ENCODE measurements at regions not wholly inside any gene's neighbourhood (a gene's known extent, or its start where the extent isn't known, plus 50 kb on each side); places are given as distances from the start of the nearest gene placed in this dataset.

- DNase-seq: no peak
These were observed 185.8 kb upstream of the RMST start for GRCh38 chr12:97276661-97277429.

- DNase-seq: peak; percentile 2
These were observed 179.3 kb upstream of the RMST start for GRCh38 chr12:97283297-97283696.

GRCh38 chr12:97288531-97288930 lies 174.1 kb upstream of the RMST start:
- no peak for DNase-seq

DNA sequence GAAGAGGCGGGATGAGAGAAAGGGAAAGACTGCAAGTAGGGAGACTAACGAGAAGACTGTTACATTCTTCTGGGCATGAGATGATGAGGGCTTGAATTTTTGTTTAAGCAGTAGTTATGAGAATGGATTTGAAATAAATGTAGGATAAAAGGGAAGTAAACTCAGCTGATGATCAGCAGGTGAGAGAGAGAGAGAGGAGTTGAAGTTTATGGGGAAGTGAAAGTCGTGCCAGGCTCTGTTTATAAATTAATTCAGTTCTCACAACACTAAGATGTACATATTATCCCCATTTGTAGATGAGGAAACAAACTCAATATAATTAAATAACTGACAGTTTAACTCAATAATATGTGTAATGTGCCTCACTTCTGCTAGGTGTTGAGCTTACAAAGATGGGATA lies 170.0 kb upstream of the RMST start:
- no peak for DNase-seq

DNA sequence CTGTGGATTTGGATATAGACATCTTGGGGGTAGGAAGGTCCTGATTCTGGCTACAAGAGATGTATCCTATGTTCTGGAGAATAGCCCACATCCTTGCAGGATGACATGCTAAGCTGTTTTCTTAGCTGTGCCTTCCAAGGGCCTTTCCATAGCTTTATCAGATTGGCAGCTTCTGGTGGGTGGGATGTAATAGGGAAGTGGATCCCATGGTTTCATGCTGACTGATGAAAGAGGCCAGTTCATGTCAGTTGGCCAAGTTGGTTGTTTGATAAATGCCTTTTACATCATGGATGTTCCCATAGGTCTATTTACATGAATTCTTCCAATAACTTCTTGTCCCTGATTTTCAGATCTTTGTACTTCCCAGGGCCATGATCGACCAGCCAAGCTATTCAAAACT lies 169.1 kb upstream of the RMST start:
- no peak for DNase-seq

DNA sequence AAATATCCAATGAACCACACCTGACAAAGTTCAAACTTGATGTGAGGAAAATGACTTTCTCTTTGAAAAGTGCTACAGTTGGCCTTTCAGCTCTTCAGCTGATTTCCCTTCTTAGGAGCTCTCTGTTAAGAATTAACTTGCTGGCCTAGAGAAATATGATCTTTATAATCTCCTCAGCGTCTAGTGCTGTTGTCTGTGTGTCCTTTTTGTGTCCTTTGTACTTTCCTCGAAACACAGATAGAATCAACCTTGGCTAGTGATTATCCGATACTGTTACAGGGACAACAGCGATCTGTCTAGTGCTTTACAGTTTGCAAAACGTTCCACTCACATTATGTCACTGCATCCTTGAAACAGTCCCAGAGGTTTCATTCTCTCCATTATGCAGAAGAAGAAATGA lies 162.8 kb upstream of the RMST start:
- no peak for DNase-seq

DNA sequence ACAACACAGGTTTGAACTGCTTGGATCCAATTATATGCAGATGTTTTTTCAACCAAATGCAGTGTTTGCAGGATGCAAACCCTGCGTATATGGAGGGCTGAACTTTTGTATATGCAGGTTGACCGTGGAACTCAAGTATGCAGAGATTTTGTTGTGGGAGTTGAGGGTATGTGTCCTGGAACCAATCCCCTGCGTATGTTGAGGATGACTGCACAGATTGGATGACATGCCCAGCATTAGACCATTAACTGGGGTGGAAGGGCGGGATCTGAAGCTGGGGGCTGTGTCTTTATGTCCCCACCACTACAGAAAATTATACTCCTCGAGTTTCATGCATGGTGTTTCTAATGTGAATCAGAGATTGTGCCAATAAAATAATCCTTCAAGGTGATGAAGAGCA lies 162.2 kb upstream of the RMST start:
- no peak for DNase-seq

DNA sequence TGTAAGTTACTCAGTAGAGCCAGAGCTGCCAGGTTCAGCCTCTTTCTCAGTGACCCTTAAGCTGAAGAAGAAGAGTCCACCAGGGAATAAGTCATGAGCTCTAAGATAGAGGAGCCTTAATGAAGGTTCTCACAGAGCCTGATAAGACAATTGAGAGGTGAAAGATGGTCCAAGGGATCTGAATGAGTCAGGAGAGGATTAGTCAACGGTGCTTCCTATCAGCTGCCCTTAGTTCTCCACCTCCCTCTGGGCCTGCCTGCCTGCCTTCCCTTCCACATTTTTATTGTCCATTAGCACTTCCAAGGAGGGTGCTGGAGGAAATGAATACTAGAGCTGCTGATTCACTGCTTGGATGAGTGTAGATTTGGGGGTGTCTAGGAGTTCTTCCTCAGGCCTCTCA lies 161.7 kb upstream of the RMST start:
- DNase-seq: no peak

DNA sequence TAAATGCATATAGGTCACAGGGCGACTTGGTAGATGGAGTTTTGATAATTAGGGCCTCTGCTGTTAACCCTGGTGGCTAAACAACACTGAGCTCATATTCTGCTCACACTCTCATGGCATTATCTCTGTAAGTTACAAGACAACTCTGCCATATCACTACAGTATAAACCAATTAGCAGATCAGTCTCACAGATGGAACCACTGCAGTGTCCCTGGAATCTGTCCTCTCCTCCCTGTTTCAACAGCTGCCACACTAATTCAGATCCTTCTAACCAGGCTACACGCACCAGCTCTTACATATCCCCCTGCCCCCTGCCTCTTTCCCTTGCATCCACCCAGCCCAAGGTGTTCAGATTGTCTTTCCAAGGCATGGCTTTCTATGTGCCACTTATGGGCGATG lies 161.0 kb upstream of the RMST start:
- no peak for DNase-seq

- DNase-seq: no peak
These were observed 157.0 kb upstream of the RMST start for GRCh38 chr12:97305651-97306050.

GRCh38 chr12:97306147-97306546 lies 156.5 kb upstream of the RMST start:
- DNase-seq: no peak

DNA sequence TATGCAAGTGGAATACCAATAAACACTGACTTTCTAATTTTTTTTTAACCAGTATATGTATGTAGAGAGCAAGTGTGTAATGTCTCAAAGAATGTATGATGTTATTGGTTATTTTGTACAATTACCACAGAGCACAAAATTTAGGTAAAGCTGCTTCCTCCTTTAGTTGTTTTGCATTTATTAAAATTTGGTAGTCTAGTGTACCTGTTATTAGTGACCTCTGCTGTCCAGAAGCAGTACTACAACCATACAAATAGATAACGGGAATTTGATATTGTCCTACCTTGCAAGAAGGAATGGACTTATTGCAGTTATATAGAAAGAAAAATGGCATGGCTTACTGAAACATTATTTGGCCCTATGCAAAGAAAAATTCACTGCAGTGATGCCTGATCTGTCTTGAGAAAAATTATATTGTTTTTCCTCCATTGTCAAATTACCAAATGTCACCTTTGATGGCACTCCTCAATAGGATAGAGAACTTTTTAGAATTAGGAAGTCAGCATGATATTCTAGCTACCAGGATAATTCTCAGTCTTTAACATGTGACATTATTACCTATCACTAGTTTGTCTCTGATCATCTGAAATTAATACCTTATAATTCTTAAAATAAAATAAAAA lies 153.9 kb upstream of the RMST start:
- peak; percentile 45 for DNase-seq

DNA sequence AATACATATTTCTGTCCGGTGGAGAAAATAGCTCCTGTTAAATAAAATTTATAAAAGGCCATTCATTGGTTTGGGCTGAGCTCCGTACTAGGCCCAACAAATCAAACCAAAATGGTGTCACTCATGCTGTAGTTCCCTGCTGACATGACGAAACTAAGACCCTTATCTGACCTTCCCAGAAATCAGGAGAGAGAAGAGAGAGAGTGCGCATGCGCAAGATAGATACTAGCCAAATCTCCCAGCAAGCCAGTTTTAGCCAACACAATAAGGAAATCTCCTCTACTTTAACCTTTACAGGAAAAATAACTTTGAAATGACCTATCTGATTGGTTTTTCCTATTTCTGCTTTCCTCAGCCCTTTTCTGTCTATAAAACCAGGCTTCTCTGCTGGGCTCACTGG lies 152.7 kb upstream of the RMST start:
- DNase-seq: no peak

DNA sequence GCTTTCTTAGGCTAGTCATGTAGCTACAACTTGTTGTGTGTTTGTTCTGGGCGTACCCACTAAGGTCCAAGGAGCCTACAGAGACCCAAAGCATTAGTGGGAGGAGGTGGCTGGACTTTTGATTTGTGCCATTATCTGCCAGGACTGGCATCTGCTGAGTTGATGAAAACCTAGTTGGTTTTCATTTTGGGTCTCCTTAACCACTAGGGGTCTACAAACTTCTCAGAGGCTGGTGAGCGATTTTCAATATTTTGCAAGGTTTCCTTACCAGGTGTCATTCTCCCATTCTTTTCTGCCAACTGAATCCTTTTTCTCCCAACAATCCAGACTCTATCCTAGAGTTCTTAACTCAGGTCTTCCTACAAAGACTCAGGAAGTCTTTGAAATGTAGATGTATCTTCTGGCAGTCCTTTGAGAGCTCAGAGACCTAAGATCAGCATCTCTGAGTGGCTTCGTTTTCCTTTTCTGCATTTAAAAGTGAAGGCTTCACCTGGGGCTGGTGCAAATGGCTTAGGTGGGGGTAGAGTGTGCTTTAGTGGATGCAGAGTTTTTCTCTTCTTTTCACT lies 150.0 kb upstream of the RMST start:
- no peak for DNase-seq

DNA sequence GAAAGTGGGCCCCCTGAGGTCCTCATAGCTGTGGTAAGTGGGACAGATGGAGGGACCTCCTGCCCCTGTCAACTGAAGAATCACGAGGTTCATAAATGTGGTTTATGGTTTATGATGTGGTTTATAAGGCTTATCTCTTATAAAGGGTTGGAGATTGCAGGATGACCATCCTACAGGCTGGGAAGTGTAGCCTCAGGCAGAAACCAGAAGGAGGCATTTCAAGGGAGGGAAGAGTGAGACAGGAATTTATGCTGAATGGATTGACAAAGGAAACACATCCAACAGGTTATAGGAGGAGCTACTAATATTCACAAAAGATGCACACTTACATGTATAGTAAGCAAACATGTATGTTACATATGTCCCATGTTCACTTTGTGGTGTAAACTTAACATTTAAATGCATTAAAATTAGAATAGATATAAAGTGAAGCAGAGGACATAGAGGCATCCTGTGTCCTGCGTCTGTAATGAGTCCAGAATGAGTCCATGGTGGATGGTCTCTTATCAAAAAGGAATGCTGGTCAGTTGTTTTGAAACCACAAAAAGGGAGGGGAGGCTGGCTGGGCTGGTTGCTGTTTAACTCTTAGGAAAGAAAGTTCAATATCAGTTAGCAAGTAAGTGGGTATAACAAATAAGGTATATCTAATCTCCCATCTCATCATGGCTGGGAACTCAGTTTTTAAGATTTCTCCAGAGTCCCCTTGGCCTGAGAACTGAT lies 149.0 kb upstream of the RMST start:
- no peak for DNase-seq

DNA sequence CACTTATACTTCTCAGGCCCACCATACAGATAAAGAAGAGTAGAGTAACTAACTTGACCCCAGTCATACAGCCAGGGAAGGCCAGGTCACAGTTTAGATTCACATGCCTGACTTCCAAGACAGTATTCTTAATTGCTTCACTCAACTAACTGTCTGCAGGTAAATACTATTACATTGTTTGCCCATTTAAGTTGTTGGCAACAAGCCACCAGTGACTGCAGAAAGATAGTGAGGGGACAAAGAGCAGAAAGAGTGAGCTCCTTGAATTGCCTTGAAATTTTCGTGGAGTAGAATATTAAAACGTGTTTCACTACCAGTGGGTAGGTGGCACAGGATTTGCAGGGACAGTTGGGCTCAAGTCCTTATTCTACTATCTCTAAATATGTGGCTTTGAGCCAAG lies 146.3 kb upstream of the RMST start:
- DNase-seq: no peak

DNA sequence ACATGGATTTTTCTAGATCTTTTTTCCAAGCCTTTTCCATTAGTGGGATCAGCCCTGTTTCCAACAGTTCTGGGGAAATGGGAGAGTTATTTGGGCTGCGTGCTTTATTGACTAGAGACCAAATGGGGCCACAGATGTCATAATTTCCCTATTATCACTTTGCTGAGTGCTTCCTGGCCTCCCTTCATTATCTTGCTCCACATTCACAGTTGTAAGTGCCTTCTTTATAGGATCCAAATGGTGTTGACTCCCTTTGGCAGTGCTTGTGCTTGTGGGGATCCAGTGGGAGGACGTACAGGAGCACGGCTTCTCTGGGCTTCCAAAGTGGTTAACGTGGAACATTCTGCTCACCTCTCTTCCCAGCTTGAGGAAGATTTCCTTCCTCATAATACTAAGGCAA lies 141.0 kb upstream of the RMST start:
- no peak for DNase-seq

DNA sequence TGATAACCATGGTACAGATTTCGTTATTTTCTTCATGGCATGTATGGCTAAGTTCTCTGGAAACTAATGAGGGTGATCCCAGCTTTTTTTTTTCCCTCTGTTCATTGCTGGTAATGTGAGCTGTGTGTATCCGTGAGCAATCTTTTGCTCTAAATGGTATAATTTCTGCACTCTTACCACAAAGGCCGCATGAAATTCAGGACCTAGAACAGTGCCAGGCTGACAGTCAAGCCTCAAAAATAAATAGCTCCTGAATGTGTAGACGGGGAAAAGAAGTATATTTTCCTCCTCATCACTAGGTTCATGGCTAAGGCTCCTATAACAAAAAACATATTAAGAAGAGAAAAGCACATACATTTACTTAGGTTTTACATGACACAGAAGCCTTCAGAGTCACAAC lies 140.2 kb upstream of the RMST start:
- DNase-seq: no peak

DNA sequence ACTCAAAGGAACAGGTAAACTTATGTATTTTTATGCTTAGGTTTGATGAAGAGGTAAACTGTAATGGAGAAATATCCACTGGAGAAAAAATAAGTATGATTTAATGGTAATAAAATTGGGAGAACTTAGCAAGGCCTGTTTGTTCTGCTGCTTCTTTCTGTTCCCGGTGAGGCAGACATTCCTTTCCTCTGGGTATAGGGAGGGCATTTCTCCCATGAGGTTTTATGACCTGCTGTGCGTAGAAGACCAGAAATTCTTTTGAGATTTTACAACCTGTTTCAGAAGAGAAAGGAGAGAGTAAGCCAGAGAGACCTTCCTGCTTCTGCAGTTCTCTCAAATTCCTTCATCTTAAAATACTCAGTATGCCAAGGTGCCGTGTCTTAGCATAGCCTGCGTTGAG lies 139.4 kb upstream of the RMST start:
- no peak for DNase-seq

DNA sequence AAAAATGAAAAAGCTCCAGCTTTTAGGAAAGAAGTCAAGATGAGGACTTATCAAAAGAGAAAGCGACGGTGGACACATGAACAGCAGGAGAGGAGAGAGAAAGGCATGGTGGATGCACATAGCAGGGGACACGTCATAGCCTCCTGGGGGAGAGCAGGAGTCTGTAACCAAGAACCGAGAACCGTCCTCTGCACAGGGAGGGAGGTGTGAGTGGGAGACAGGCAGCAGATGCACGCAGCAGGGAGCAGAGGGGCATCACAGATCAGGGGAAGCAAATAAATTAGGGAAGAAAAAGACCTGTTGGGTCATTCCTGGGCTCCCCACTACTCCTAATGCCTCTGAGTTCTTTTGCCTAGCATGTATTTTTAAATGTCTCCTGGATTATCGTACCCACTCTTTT lies 138.1 kb upstream of the RMST start:
- DNase-seq: no peak

- DNase-seq: no peak
These were observed 127.5 kb upstream of the RMST start for GRCh38 chr12:97335115-97335514.

DNA sequence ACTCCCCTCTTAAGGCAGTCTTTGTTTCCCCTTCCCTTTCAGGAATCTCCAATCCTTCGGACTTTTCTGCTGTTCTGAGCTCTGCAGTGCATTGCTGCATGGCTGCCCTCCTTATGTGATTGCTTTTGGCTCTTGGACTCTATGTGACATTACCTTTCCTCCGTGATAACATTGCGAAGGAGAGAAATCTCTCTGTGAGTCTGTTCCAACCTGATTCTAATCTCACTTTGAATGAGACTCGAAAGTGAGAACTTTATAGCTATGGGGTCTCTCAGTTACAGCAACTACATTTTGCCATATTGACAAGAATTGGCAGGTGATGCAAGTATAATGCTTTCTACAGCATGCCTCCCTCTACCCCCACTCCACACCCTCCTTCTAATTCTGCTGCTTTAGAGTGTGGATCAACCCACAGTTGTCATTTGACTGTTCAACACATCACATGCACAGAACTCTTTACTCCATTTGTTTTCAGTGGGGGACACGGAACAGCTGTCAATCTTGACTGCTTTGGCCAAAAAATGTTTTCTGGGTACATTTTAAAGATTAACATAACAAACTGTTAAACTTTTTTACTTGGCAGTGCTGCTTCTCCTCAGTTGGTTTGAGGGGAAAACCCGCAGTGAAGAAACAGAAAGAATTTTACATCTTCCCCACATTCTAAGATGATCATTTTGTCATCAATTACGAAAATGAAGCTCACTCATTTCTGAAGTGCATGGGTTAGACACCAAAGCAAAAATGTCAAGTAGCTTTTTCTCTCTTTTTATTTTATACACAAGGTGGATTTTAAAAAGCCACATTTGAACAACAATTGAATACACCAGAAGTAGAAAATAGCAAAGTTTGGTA lies 125.5 kb upstream of the RMST start:
- peak; percentile 32 for DNase-seq

DNA sequence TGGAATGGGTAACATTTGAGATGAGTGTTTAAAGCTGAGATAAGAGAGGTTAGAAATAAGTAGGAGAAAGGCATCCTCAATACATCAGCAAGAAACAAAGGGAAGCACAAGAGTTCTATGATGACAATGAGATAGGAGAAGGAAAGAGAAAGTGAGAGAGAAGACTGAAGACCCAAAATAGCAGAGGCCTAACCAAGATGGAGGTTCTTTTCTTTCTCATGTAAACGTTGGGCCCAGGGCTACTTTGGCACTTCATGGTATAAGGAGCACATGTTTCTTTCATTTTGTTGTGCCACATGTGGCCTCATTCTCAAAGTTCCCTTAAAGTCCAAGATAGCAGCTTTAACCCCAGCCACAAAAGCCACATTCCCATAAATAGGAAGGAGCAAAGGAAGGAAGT lies 120.5 kb upstream of the RMST start:
- DNase-seq: no peak

Data from activated CD4-positive, alpha-beta T cell treated with anti-CD3 and anti-CD28 coated beads, Interleukin-2, amount 50 U/mL, for 16 hours (primary cell).